Caco-2 (cell line): ENCODE measurements at regions not wholly inside any gene's neighbourhood (a gene's known extent, or its start where the extent isn't known, plus 50 kb on each side); places are given as distances from the start of the nearest gene placed in this dataset.

ENCODE experiments used
- BruUV-seq: library from RNA; stranded (reverse); fragments of 400-500 nt; replicated peaks from 2 replicates; lab custom pipeline; 2021; lab: Mats Ljungman, UMichigan
- CTCF ChIA-PET: fragments of 300-600 bp; sonication (Branson Sonifier 250); formaldehyde crosslinking; loops from one replicate; lab custom pipeline; 2022; ENCODE audit warnings: antibody characterized with exemption; lab: Charles Lee
- POLR2A ChIA-PET: fragments of 300-600 bp; sonication (Branson Sonifier 250); formaldehyde crosslinking; loops from one replicate; lab custom pipeline; 2022; ENCODE audit warnings: antibody characterized with exemption; lab: Charles Lee
- DNase-seq, 2 experiments: peaks; one replicate each; pipeline versions ENCODE4 v3.0.0 to v3.0.0-alpha.2; 2020 to 2022
- H3K27me3 ChIP-seq: replicated peaks from 2 replicates; pipeline ENCODE4 v1.6.0; 2011; ENCODE audit warnings: low read length; ENCODE audit not compliant: control insufficient read depth, insufficient read depth
- H3K36me3 ChIP-seq: 2 replicates; pipeline ENCODE4 v1.5.1; 2011; ENCODE audit warnings: low read length; ENCODE audit not compliant: control insufficient read depth, insufficient read depth
- H3K4me1 ChIP-seq: fragments of 250-450 bp; sonication (Bioruptor Pico); 2 replicates; pipeline ENCODE4 v1.5.1; 2020; ENCODE audit warnings: mild to moderate bottlenecking
- H3K4me3 ChIP-seq: 2 replicates; pipeline ENCODE4 v1.5.1; 2011; ENCODE audit warnings: low read depth, mild to moderate bottlenecking, control low read depth, low read length
- H3K9me3 ChIP-seq: fragments of 250-450 bp; sonication (Bioruptor Pico); 2 replicates; pipeline ENCODE4 v1.5.1; 2020; ENCODE audit warnings: mild to moderate bottlenecking, moderate library complexity
- H3K27ac Mint-ChIP-seq: one replicate; pipeline ENCODE4 v1.8.0; 2022; ENCODE audit warnings: mixed read lengths; ENCODE audit not compliant: unreplicated experiment
- H3K27me3 Mint-ChIP-seq: one replicate; pipeline ENCODE4 v1.8.0; 2022; ENCODE audit warnings: mixed read lengths; ENCODE audit not compliant: insufficient read depth, unreplicated experiment
- H3K36me3 Mint-ChIP-seq: one replicate; pipeline ENCODE4 v1.8.0; 2022; ENCODE audit warnings: mild to moderate bottlenecking, mixed read lengths; ENCODE audit not compliant: insufficient read depth, unreplicated experiment
- H3K4me1 Mint-ChIP-seq: one replicate; pipeline ENCODE4 v1.8.0; 2022; ENCODE audit warnings: low read depth, mixed read lengths; ENCODE audit not compliant: unreplicated experiment
- H3K4me3 Mint-ChIP-seq: one replicate; pipeline ENCODE4 v1.8.0; 2022; ENCODE audit warnings: mild to moderate bottlenecking, moderate library complexity, mixed read lengths; ENCODE audit not compliant: unreplicated experiment
- H3K9me3 Mint-ChIP-seq: one replicate; pipeline ENCODE4 v1.8.0; 2022; ENCODE audit warnings: mixed read lengths; ENCODE audit not compliant: unreplicated experiment
- CTCF ChIP-seq, 2 experiments: fragments of 200-600 bp in 1 of 2; IDR thresholded peaks; 1 replicate in 1 of 2; 2 replicates in 1 of 2; pipeline versions ENCODE4 v1.5.1 to v1.8.0; 2011 to 2022; ENCODE audit warnings: antibody characterized with exemption in 1 of 2, control low read depth in 1 of 2, inconsistent platforms in 1 of 2, low read depth in 1 of 2, low read length in 1 of 2, mild to moderate bottlenecking in 1 of 2, moderate library complexity in 1 of 2; ENCODE audit not compliant: insufficient read depth in 1 of 2, severe bottlenecking in 1 of 2, unreplicated experiment in 1 of 2
- intact Hi-C: fragments of 100-400 bp; cut with micrococcal nuclease; formaldehyde crosslinking; loops from one replicate; pipeline ENCODE4 v1.10.0; 2022; ENCODE audit not compliant: unreplicated experiment

- no peaks in the 10 kb centered on the region for H3K27me3 ChIP-seq
- no peaks in the 10 kb centered on the region for H3K9me3 Mint-ChIP-seq
- no peak for TF ChIP-seq CTCF (IDR thresholded peaks at IDR 0.05; ENCODE audit: insufficient read depth in 1 of 2, low read depth in 1 of 2, low read length in 1 of 2, severe bottlenecking in 1 of 2, unreplicated experiment in 1 of 2)
- H3K27ac Mint-ChIP-seq, result no peak overlapping the region
- H3K36me3 Mint-ChIP-seq, result no peaks in the 10 kb centered on the region
- BruUV-seq, result no TSS peak
- H3K4me3 ChIP-seq, result no peak overlapping the region
- no peak for DNase-seq
- POLR2A ChIA-PET, result no interaction called here
- peaks cover 20% of the 10 kb centered on the region for H3K27me3 Mint-ChIP-seq
- no peaks in the 10 kb centered on the region for H3K4me1 Mint-ChIP-seq
- H3K4me1 ChIP-seq, result no peaks in the 10 kb centered on the region
- no peak overlapping the region for H3K4me3 Mint-ChIP-seq
- intact Hi-C loops, result no loop called here
- no peaks in the 10 kb centered on the region for H3K9me3 ChIP-seq
- CTCF ChIA-PET, result no interaction called here
- no peaks in the 10 kb centered on the region for H3K36me3 ChIP-seq
These were observed 775.6 kb downstream of the BRD1 start for GRCh38 chr22:49052023-49052538.

DNA sequence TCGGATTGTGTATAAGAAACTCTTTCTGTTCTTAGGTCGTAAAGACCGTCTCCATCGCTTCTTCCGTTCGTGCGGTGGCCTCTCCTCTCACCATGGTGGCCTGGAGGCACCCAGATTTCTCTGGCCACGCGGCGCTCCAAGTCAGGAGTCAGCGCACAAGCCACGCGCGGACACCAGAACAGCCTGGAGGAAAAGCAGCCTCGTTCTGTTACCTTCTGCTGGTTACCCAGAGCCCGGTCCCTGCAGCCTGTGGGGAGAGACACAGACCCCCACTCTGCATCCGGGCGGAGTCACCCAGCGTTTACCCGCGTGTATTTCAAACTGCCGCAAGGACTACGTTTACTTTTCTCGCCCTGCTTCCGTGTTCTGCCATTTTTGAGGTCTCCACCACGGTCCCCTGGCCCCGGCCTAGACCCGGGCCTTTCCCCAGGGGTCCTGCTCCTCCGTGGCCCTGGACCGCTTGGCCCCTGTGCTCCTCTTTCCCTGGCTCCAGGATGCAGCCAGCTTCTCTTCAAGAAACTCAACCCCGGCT is 776.1 kb downstream of the BRD1 start:
- H3K9me3 ChIP-seq, result no peaks in the 10 kb centered on the region
- no peaks in the 10 kb centered on the region for H3K4me1 ChIP-seq
- ChIA-PET POLR2A (no interaction called here), CTCF (no interaction called here)
- TF ChIP-seq CTCF (IDR thresholded peaks at IDR 0.05; ENCODE audit: insufficient read depth in 1 of 2, low read depth in 1 of 2, low read length in 1 of 2, severe bottlenecking in 1 of 2, unreplicated experiment in 1 of 2), result no peak
- no TSS peak for BruUV-seq
- Mint-ChIP-seq H3K9me3 (no peaks in the 10 kb centered on the region), H3K36me3 (no peaks in the 10 kb centered on the region), H3K4me3 (no peak overlapping the region), H3K27me3 (peaks cover 17% of the 10 kb centered on the region), H3K27ac (no peak overlapping the region), H3K4me1 (no peaks in the 10 kb centered on the region)
- no peak overlapping the region for H3K4me3 ChIP-seq
- DNase-seq, result no peak
- intact Hi-C loops, result no loop called here
- no peaks in the 10 kb centered on the region for H3K36me3 ChIP-seq
- no peaks in the 10 kb centered on the region for H3K27me3 ChIP-seq

- Mint-ChIP-seq H3K9me3 (no peaks in the 10 kb centered on the region), H3K27me3 (peaks cover 19% of the 10 kb centered on the region), H3K4me1 (no peaks in the 10 kb centered on the region), H3K36me3 (no peaks in the 10 kb centered on the region), H3K27ac (no peak overlapping the region), H3K4me3 (no peak overlapping the region)
- ChIA-PET POLR2A (no interaction called here), CTCF (no interaction called here)
- no peaks in the 10 kb centered on the region for H3K27me3 ChIP-seq
- no peaks in the 10 kb centered on the region for H3K4me1 ChIP-seq
- no peak for DNase-seq
- intact Hi-C loops, result no loop called here
- no peak for TF ChIP-seq CTCF (IDR thresholded peaks at IDR 0.05; ENCODE audit: insufficient read depth in 1 of 2, low read depth in 1 of 2, low read length in 1 of 2, severe bottlenecking in 1 of 2, unreplicated experiment in 1 of 2)
- H3K9me3 ChIP-seq, result no peaks in the 10 kb centered on the region
- H3K36me3 ChIP-seq, result no peaks in the 10 kb centered on the region
- no TSS peak for BruUV-seq
- no peak overlapping the region for H3K4me3 ChIP-seq
These were observed 778.0 kb downstream of the BRD1 start for GRCh38 chr22:49049691-49050090.
